HFFc6 (cell line): ENCODE measurements at regions not wholly inside any gene's neighbourhood (a gene's known extent, or its start where the extent isn't known, plus 50 kb on each side); places are given as distances from the start of the nearest gene placed in this dataset.

Experiments
- DNase-seq: peaks from one replicate; pipeline ENCODE4 v3.0.0-alpha.2; 2018
- H3K27ac Mint-ChIP-seq: 2 replicates; pipeline ENCODE4 v1.8.0; 2020; ENCODE audit warnings: mild to moderate bottlenecking, mixed read lengths
- H3K27me3 Mint-ChIP-seq: 2 replicates; pipeline ENCODE4 v1.8.0; 2021; ENCODE audit warnings: mild to moderate bottlenecking, moderate library complexity, mixed read lengths; ENCODE audit not compliant: insufficient read depth
- H3K36me3 Mint-ChIP-seq: 2 replicates; pipeline ENCODE4 v1.8.0; 2021; ENCODE audit warnings: low read depth, mixed read lengths
- H3K4me1 Mint-ChIP-seq: 2 replicates; pipeline ENCODE4 v1.8.0; 2020; ENCODE audit warnings: low read depth, mixed read lengths
- H3K4me3 Mint-ChIP-seq: 2 replicates; pipeline ENCODE4 v1.8.0; 2020; ENCODE audit warnings: mild to moderate bottlenecking, moderate library complexity, mixed read lengths
- H3K9me3 Mint-ChIP-seq: 2 replicates; pipeline ENCODE4 v1.8.0; 2020; ENCODE audit warnings: mild to moderate bottlenecking, mixed read lengths
- TF ChIP-seq, protein P1 (sequence below): fragments of 200-600 bp; sonication (generic); IDR thresholded peaks from 2 replicates; pipeline ENCODE4 v1.5.0; 2021; ENCODE audit warnings: antibody characterized with exemption, mild to moderate bottlenecking

DNA sequence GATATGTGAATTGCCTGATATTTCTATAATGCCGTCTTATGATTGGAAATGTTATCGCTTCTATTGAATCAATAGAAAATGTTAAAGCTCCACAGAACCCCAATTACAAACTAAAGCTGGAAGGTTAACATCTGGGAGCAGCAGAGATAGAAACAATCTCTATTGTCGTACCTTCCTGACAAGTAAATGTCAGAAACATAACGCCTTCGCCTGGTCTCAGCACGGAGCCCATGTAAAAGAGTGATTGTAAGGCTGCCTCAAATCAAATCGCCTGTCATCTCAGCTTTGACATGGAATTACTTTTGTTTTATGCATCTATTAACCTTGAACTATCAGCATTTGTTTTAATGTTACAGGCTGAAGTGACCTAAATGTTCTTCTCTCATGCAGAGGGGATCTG, 885.9 kb upstream of the PIK3C3 start:
- TF ChIP-seq, protein P1, sequence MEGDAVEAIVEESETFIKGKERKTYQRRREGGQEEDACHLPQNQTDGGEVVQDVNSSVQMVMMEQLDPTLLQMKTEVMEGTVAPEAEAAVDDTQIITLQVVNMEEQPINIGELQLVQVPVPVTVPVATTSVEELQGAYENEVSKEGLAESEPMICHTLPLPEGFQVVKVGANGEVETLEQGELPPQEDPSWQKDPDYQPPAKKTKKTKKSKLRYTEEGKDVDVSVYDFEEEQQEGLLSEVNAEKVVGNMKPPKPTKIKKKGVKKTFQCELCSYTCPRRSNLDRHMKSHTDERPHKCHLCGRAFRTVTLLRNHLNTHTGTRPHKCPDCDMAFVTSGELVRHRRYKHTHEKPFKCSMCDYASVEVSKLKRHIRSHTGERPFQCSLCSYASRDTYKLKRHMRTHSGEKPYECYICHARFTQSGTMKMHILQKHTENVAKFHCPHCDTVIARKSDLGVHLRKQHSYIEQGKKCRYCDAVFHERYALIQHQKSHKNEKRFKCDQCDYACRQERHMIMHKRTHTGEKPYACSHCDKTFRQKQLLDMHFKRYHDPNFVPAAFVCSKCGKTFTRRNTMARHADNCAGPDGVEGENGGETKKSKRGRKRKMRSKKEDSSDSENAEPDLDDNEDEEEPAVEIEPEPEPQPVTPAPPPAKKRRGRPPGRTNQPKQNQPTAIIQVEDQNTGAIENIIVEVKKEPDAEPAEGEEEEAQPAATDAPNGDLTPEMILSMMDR: no peak
- H3K36me3 Mint-ChIP-seq: no peaks in the 10 kb centered on the region
- peaks cover 10% of the 10 kb centered on the region for H3K9me3 Mint-ChIP-seq
- H3K4me3 Mint-ChIP-seq: no peak overlapping the region
- H3K27me3 Mint-ChIP-seq: no peaks in the 10 kb centered on the region
- DNase-seq: no peak
- peaks cover 13% of the 10 kb centered on the region; the same call in 1 of the 2 replicates for H3K4me1 Mint-ChIP-seq
- H3K27ac Mint-ChIP-seq: no peak overlapping the region

DNA sequence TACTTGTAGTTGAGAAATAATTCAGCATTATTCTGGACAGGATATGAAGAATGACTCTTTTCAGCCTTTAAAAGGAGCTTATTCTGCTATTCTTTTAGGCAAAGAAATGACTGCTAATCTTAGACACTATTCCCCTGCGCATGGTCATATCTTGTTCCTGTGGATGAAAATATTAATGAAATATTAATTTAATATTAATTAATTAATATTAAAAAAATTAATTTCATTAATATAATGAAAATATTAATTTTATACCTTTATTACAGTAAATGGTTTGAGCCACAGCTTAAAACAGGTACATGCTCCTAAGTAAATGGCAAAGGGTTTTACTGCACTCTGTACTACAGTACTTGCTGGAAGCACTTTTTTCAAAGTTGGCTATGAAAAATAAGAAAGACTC, 890.1 kb upstream of the PIK3C3 start:
- Mint-ChIP-seq H3K27ac (no peak overlapping the region), H3K36me3 (no peaks in the 10 kb centered on the region), H3K4me3 (no peak overlapping the region), H3K27me3 (no peaks in the 10 kb centered on the region), H3K9me3 (peaks cover 10% of the 10 kb centered on the region), H3K4me1 (no peaks in the 10 kb centered on the region)
- DNase-seq: no peak
- TF ChIP-seq, protein P1: no peak

GRCh38 chr18:41060967-41061366, 894.1 kb upstream of the PIK3C3 start:
- H3K27ac Mint-ChIP-seq: no peak overlapping the region
- no peaks in the 10 kb centered on the region for H3K4me1 Mint-ChIP-seq
- no peaks in the 10 kb centered on the region; the same call in 1 of the 2 replicates for H3K27me3 Mint-ChIP-seq
- no peak for DNase-seq
- no peaks in the 10 kb centered on the region; the same call in none of the 2 replicates for H3K9me3 Mint-ChIP-seq
- TF ChIP-seq, protein P1: no peak
- no peaks in the 10 kb centered on the region; the same call in 1 of the 2 replicates for H3K36me3 Mint-ChIP-seq
- H3K4me3 Mint-ChIP-seq: no peak overlapping the region

DNA sequence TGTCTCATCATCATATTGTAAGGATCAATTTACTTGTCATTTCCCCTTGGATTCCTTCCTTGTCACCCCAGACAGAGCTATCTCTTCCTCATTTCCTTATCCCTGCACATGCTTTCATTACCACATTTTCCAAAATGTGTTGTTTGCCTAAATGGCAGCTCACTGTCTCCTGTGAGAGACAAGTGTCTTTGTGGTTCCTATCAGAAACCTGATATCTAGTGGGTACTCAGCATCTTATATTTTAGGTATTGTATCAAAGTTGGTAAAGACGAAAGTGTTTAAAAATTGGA, 896.0 kb upstream of the PIK3C3 start:
- TF ChIP-seq, protein P1: no peak
- no peaks in the 10 kb centered on the region; the same call in 1 of the 2 replicates for H3K27me3 Mint-ChIP-seq
- H3K36me3 Mint-ChIP-seq: no peaks in the 10 kb centered on the region; the same call in 1 of the 2 replicates
- H3K4me3 Mint-ChIP-seq: no peak overlapping the region
- no peaks in the 10 kb centered on the region for H3K4me1 Mint-ChIP-seq
- DNase-seq: no peak
- no peaks in the 10 kb centered on the region; the same call in 1 of the 2 replicates for H3K9me3 Mint-ChIP-seq
- no peak overlapping the region for H3K27ac Mint-ChIP-seq

- Mint-ChIP-seq H3K27ac (no peak overlapping the region), H3K36me3 (peaks cover 4% of the 10 kb centered on the region; the same call in 1 of the 2 replicates), H3K27me3 (no peaks in the 10 kb centered on the region; the same call in 1 of the 2 replicates), H3K4me3 (no peak overlapping the region), H3K4me1 (no peaks in the 10 kb centered on the region), H3K9me3 (peaks cover 4% of the 10 kb centered on the region; the same call in 1 of the 2 replicates)
- no peak for DNase-seq
- TF ChIP-seq, protein P1: no peak
Observed at GRCh38 chr18:41058351-41059125, 896.5 kb upstream of the PIK3C3 start.
